NOMO-1 treated with dmso at 0.1 percent for 144 hours (cell line): ENCODE measurements at regions not wholly inside any gene's neighbourhood (a gene's known extent, or its start where the extent isn't known, plus 50 kb on each side); places are given as distances from the start of the nearest gene placed in this dataset.

Experiments used
- DNase-seq: peaks from one replicate; lab custom pipeline; 2025; ENCODE audit not compliant: unreplicated experiment; lab: John Stamatoyannopoulos, UW

- no peak for DNase-seq
Observed at GRCh38 chr4:89604951-89605350, 232.0 kb downstream of the SNCA start.

- no peak for DNase-seq
Observed at GRCh38 chr4:89599026-89599425, 237.9 kb downstream of the SNCA start.

GRCh38 chr4:89598602-89599001 lies 238.4 kb downstream of the SNCA start:
- no peak for DNase-seq

GRCh38 chr4:89595125-89595789 lies 241.7 kb downstream of the SNCA start:
- no peak for DNase-seq

- DNase-seq, result no peak
Observed at GRCh38 chr4:89590128-89590527, 246.8 kb downstream of the SNCA start.

- DNase-seq, result no peak
Observed at GRCh38 chr4:89588421-89588820, 248.5 kb downstream of the SNCA start.

- no peak for DNase-seq
Observed at GRCh38 chr4:89587364-89587763, 249.6 kb downstream of the SNCA start.

- DNase-seq, result no peak
Observed at GRCh38 chr4:89586864-89587263, 250.1 kb downstream of the SNCA start.

- DNase-seq, result no peak
Observed at GRCh38 chr4:89586318-89586717, 250.6 kb downstream of the SNCA start.

GRCh38 chr4:89582756-89583505 lies 254.0 kb downstream of the SNCA start:
- DNase-seq, result no peak

- DNase-seq, result no peak
Observed at GRCh38 chr4:89579771-89580170, 257.2 kb downstream of the SNCA start.

- DNase-seq, result no peak
Observed at GRCh38 chr4:89576246-89576645, 260.7 kb downstream of the SNCA start.

GRCh38 chr4:89575840-89576239 lies 261.1 kb downstream of the SNCA start:
- no peak for DNase-seq

- DNase-seq, result no peak
Observed at GRCh38 chr4:89574176-89574575, 262.8 kb downstream of the SNCA start.

- no peak for DNase-seq
Observed at GRCh38 chr4:89573656-89574055, 263.3 kb downstream of the SNCA start.

GRCh38 chr4:89572224-89572858 lies 264.6 kb downstream of the SNCA start:
- DNase-seq, result no peak

- no peak for DNase-seq
Observed at GRCh38 chr4:89570931-89571330, 263.3 kb upstream of the GPRIN3 start.

GRCh38 chr4:89567936-89568335 lies 260.3 kb upstream of the GPRIN3 start:
- DNase-seq, result no peak

GRCh38 chr4:89563431-89563830 lies 255.8 kb upstream of the GPRIN3 start:
- no peak for DNase-seq

GRCh38 chr4:89562746-89563145 lies 255.1 kb upstream of the GPRIN3 start:
- DNase-seq, result no peak

- DNase-seq, result no peak
Observed at GRCh38 chr4:89561048-89561447, 253.4 kb upstream of the GPRIN3 start.

GRCh38 chr4:89558147-89558546 lies 250.5 kb upstream of the GPRIN3 start:
- DNase-seq, result no peak
